ENCODE measurements at regions not wholly inside any gene's neighbourhood (a gene's known extent, or its start where the extent isn't known, plus 50 kb on each side); places are given as distances from the start of the nearest gene placed in this dataset.
"Not testable (repeated sequence)": the region's sequence is repeated elsewhere in the genome, so short reads cannot be mapped to it uniquely, and the experiment has no call there.

- DNase-seq (ENCODE audit: low read depth in 1 of 2, low spot score in 1 of 2) (no peak), ATAC-seq (no peak), FAIRE-seq (no peak)
- TF ChIP-seq EP300 (IDR thresholded peaks at IDR 0.05): no peak
- no peak for TF ChIP-seq PBX3 (IDR thresholded peaks at IDR 0.05)
- TF ChIP-seq ZNF302 (CRISPR knock-in tag; IDR thresholded peaks at IDR 0.05): no peak
- Histone ChIP-seq H3K4me3 (no peak overlapping the region), H3K9me3 (peaks cover 9% of the 10 kb centered on the region; the same call in 1 of the 3 replicates), H3K4me1 (no peaks in the 10 kb centered on the region), H3K27ac (no peak overlapping the region), H3K4me2 (no peak overlapping the region)
- POLR2A ChIA-PET: no interaction called here
- CTCF ChIA-PET: no interaction called here
- 2% methylated on average over 5 of the region's 5 CpGs for WGBS (ENCODE audit: missing lambda C conversion rate)
Observed at GRCh38 chr2:21895200-21895599, 771.4 kb downstream of the TDRD15 start.

- H3K9me3 ChIP-seq; H3K4me2 ChIP-seq; DNase-seq (ENCODE audit: low read depth in 1 of 2, low spot score in 1 of 2); H3K4me3 ChIP-seq; H3K4me1 ChIP-seq; CTCF ChIA-PET; FAIRE-seq; POLR2A ChIA-PET; ATAC-seq; H3K27ac ChIP-seq: not testable (repeated sequence)
- WGBS (ENCODE audit: missing lambda C conversion rate): 43% methylated on average over 25 of the region's 26 CpGs
Observed at GRCh38 chr2:21908712-21909380, 785.1 kb downstream of the TDRD15 start.

GRCh38 chr2:21910832-21911507 lies 787.2 kb downstream of the TDRD15 start:
- ChIA-PET CTCF (no interaction called here), POLR2A (no interaction called here)
- ATAC-seq (no peak), DNase-seq (ENCODE audit: low read depth in 1 of 2, low spot score in 1 of 2) (no peak), FAIRE-seq (no peak)
- Histone ChIP-seq H3K9me3 (no peaks in the 10 kb centered on the region; the same call in 2 of the 3 replicates), H3K4me2 (no peak overlapping the region), H3K4me3 (no peak overlapping the region), H3K27ac (no peak overlapping the region), H3K4me1 (no peaks in the 10 kb centered on the region)
- WGBS (ENCODE audit: missing lambda C conversion rate): 0% methylated on average over 6 of the region's 6 CpGs
- TF ChIP-seq TFCP2L1 (CRISPR knock-in tag; IDR thresholded peaks at IDR 0.05) (no peak), ELK1 (IDR thresholded peaks at IDR 0.05; ENCODE audit: low read depth, low read length) (no peak), FOSB (CRISPR knock-in tag; IDR thresholded peaks at IDR 0.05) (no peak), ATOH8 (CRISPR knock-in tag; IDR thresholded peaks at IDR 0.05; ENCODE audit: low read depth) (no peak), BCL3 (IDR thresholded peaks at IDR 0.05) (no peak), CEBPB (IDR thresholded peaks at IDR 0.05) (no peak)

GRCh38 chr2:21912405-21912804 lies 788.6 kb downstream of the TDRD15 start:
- Histone ChIP-seq H3K27ac (no peak overlapping the region), H3K4me3 (no peak overlapping the region), H3K4me1 (no peaks in the 10 kb centered on the region), H3K9me3 (no peaks in the 10 kb centered on the region; the same call in 2 of the 3 replicates), H3K4me2 (no peak overlapping the region)
- ChIA-PET POLR2A (no interaction called here), CTCF (no interaction called here)
- no peak for TF ChIP-seq EHMT2 (IDR thresholded peaks at IDR 0.05; ENCODE audit: low read depth)
- TF ChIP-seq CBX8 (IDR thresholded peaks at IDR 0.05): no peak
- TF ChIP-seq SMC3 (IDR thresholded peaks at IDR 0.05): no peak
- no peak for TF ChIP-seq BCL3 (IDR thresholded peaks at IDR 0.05)
- no peak for TF ChIP-seq HES2 (IDR thresholded peaks at IDR 0.05)
- TF ChIP-seq JUN (IDR thresholded peaks at IDR 0.05): no peak
- no peak for TF ChIP-seq TFCP2L1 (CRISPR knock-in tag; IDR thresholded peaks at IDR 0.05)
- WGBS (ENCODE audit: missing lambda C conversion rate): 3% methylated on average over 3 of the region's 3 CpGs
- no peak for DNase-seq (ENCODE audit: low read depth in 1 of 2, low spot score in 1 of 2)
- ATAC-seq: no peak
- FAIRE-seq: no peak
